H1 (cell line): ENCODE measurements at regions not wholly inside any gene's neighbourhood (a gene's known extent, or its start where the extent isn't known, plus 50 kb on each side); places are given as distances from the start of the nearest gene placed in this dataset.

Experiments used
- CEBPB ChIP-seq: IDR thresholded peaks from 2 replicates; pipeline ENCODE4 v1.6.1; 2012; ENCODE audit warnings: low read depth, low read length
- GABPA ChIP-seq: IDR thresholded peaks from 2 replicates; pipeline ENCODE4 v1.6.1; 2011; ENCODE audit warnings: mild to moderate bottlenecking, low read length, moderate library complexity, borderline replicate concordance; ENCODE audit not compliant: insufficient read depth
- JUND ChIP-seq: IDR thresholded peaks from 2 replicates; pipeline ENCODE4 v1.6.1; 2011; ENCODE audit warnings: mild to moderate bottlenecking, improper control_type of control experiment, low read length
- KDM1A ChIP-seq: fragments of 200-600, 300-600 bp; sonication (generic); IDR thresholded peaks from 2 replicates; pipeline ENCODE4 v1.7.1; 2016; ENCODE audit warnings: mild to moderate bottlenecking, low read length, borderline replicate concordance
- POLR2A ChIP-seq, 2 experiments: IDR thresholded peaks; 1 replicate in 1 of 2; 2 replicates in 1 of 2; pipeline ENCODE4 v1.6.1; 2011; ENCODE audit warnings: low read depth in 2 of 2, low read length in 2 of 2, mild to moderate bottlenecking in 2 of 2; ENCODE audit errors: control extremely low read depth in 1 of 2
- SAP30 ChIP-seq: fragments of 300-600 bp; sonication (generic); IDR thresholded peaks from 2 replicates; pipeline ENCODE4 v1.7.1; 2012; ENCODE audit warnings: low read length, moderate library complexity, mild to moderate bottlenecking, inconsistent platforms; ENCODE audit not compliant: insufficient read depth, insufficient replicate concordance
- TF ChIP-seq, protein P1 (sequence below): fragments of 300-600 bp; sonication (generic); IDR thresholded peaks from 2 replicates; pipeline ENCODE4 v1.7.1; 2012; ENCODE audit warnings: low read length, moderate library complexity, mild to moderate bottlenecking, inconsistent platforms; ENCODE audit not compliant: insufficient replicate concordance
- TF ChIP-seq, protein P2 (sequence below): IDR thresholded peaks from 2 replicates; pipeline ENCODE4 v1.6.1; 2012; ENCODE audit warnings: low read length, inconsistent platforms
- TF ChIP-seq, protein P3 (sequence below): IDR thresholded peaks from 2 replicates; pipeline ENCODE4 v1.6.1; 2012; ENCODE audit warnings: inconsistent platforms

DNA sequence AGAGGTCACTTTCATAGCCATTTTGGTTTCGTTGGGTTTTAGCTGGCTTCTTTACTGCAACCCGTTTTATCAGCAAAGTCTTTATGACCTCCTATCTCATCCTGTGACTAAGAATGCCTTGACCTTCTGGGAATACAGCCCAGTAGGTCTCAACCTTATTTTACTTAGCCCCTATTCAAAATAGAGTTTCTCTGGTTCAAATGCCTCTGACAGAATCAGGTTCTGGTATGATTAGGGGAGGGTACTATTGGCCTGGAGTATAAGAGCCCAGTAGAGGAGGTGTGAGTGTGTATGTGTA lies 95.4 kb upstream of the RAB40AL start (continued):
- TF ChIP-seq, protein P1, sequence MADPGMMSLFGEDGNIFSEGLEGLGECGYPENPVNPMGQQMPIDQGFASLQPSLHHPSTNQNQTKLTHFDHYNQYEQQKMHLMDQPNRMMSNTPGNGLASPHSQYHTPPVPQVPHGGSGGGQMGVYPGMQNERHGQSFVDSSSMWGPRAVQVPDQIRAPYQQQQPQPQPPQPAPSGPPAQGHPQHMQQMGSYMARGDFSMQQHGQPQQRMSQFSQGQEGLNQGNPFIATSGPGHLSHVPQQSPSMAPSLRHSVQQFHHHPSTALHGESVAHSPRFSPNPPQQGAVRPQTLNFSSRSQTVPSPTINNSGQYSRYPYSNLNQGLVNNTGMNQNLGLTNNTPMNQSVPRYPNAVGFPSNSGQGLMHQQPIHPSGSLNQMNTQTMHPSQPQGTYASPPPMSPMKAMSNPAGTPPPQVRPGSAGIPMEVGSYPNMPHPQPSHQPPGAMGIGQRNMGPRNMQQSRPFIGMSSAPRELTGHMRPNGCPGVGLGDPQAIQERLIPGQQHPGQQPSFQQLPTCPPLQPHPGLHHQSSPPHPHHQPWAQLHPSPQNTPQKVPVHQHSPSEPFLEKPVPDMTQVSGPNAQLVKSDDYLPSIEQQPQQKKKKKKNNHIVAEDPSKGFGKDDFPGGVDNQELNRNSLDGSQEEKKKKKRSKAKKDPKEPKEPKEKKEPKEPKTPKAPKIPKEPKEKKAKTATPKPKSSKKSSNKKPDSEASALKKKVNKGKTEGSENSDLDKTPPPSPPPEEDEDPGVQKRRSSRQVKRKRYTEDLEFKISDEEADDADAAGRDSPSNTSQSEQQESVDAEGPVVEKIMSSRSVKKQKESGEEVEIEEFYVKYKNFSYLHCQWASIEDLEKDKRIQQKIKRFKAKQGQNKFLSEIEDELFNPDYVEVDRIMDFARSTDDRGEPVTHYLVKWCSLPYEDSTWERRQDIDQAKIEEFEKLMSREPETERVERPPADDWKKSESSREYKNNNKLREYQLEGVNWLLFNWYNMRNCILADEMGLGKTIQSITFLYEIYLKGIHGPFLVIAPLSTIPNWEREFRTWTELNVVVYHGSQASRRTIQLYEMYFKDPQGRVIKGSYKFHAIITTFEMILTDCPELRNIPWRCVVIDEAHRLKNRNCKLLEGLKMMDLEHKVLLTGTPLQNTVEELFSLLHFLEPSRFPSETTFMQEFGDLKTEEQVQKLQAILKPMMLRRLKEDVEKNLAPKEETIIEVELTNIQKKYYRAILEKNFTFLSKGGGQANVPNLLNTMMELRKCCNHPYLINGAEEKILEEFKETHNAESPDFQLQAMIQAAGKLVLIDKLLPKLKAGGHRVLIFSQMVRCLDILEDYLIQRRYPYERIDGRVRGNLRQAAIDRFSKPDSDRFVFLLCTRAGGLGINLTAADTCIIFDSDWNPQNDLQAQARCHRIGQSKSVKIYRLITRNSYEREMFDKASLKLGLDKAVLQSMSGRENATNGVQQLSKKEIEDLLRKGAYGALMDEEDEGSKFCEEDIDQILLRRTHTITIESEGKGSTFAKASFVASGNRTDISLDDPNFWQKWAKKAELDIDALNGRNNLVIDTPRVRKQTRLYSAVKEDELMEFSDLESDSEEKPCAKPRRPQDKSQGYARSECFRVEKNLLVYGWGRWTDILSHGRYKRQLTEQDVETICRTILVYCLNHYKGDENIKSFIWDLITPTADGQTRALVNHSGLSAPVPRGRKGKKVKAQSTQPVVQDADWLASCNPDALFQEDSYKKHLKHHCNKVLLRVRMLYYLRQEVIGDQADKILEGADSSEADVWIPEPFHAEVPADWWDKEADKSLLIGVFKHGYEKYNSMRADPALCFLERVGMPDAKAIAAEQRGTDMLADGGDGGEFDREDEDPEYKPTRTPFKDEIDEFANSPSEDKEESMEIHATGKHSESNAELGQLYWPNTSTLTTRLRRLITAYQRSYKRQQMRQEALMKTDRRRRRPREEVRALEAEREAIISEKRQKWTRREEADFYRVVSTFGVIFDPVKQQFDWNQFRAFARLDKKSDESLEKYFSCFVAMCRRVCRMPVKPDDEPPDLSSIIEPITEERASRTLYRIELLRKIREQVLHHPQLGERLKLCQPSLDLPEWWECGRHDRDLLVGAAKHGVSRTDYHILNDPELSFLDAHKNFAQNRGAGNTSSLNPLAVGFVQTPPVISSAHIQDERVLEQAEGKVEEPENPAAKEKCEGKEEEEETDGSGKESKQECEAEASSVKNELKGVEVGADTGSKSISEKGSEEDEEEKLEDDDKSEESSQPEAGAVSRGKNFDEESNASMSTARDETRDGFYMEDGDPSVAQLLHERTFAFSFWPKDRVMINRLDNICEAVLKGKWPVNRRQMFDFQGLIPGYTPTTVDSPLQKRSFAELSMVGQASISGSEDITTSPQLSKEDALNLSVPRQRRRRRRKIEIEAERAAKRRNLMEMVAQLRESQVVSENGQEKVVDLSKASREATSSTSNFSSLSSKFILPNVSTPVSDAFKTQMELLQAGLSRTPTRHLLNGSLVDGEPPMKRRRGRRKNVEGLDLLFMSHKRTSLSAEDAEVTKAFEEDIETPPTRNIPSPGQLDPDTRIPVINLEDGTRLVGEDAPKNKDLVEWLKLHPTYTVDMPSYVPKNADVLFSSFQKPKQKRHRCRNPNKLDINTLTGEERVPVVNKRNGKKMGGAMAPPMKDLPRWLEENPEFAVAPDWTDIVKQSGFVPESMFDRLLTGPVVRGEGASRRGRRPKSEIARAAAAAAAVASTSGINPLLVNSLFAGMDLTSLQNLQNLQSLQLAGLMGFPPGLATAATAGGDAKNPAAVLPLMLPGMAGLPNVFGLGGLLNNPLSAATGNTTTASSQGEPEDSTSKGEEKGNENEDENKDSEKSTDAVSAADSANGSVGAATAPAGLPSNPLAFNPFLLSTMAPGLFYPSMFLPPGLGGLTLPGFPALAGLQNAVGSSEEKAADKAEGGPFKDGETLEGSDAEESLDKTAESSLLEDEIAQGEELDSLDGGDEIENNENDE: no peak
- no peak for TF ChIP-seq SAP30
- no peak for TF ChIP-seq POLR2A (IDR thresholded peaks at IDR 0.05; ENCODE audit: control extremely low read depth in 1 of 2, low read depth in 2 of 2, low read length in 2 of 2)
- TF ChIP-seq, protein P2, sequence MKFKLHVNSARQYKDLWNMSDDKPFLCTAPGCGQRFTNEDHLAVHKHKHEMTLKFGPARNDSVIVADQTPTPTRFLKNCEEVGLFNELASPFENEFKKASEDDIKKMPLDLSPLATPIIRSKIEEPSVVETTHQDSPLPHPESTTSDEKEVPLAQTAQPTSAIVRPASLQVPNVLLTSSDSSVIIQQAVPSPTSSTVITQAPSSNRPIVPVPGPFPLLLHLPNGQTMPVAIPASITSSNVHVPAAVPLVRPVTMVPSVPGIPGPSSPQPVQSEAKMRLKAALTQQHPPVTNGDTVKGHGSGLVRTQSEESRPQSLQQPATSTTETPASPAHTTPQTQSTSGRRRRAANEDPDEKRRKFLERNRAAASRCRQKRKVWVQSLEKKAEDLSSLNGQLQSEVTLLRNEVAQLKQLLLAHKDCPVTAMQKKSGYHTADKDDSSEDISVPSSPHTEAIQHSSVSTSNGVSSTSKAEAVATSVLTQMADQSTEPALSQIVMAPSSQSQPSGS: no peak
- no peak for TF ChIP-seq CEBPB
- TF ChIP-seq KDM1A: no peak
- TF ChIP-seq GABPA: no peak
- TF ChIP-seq, protein P3, sequence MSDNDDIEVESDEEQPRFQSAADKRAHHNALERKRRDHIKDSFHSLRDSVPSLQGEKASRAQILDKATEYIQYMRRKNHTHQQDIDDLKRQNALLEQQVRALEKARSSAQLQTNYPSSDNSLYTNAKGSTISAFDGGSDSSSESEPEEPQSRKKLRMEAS: no peak
- no peak for TF ChIP-seq JUND
